HCT116 (cell line): ENCODE measurements at regions not wholly inside any gene's neighbourhood (a gene's known extent, or its start where the extent isn't known, plus 50 kb on each side); places are given as distances from the start of the nearest gene placed in this dataset.

Source experiments
- ATAC-seq: fragments of 200-7000 bp; cut with Tn5 transposase; 2 replicates; pipeline ENCODE4 v1.9.1; 2020; ENCODE audit warnings: mild to moderate bottlenecking, moderate library complexity
- BruUV-seq: library from RNA; stranded (reverse); fragments of 400-500 nt; replicated peaks from 2 replicates; lab custom pipeline; 2021; lab: Mats Ljungman, UMichigan
- CTCF ChIA-PET: fragments of 300-600 bp; sonication (Branson Sonifier 250); formaldehyde crosslinking; loops from one replicate; lab custom pipeline; 2021; ENCODE audit warnings: antibody characterized with exemption; lab: Charles Lee
- POLR2A ChIA-PET: fragments of 300-600, 350-600 bp; sonication (Branson Sonifier 250); formaldehyde crosslinking; loops from one replicate; lab custom pipeline; 2021; ENCODE audit warnings: antibody characterized with exemption; lab: Charles Lee
- RAD21 ChIA-PET, 2 experiments: fragments of 300-600 bp; sonication (Branson Sonifier 250); formaldehyde crosslinking; loops; one replicate each; lab custom pipeline; 2023; ENCODE audit warnings: low total read pairs in 2 of 2; ENCODE audit not compliant: uncharacterized antibody in 2 of 2, unreplicated experiment in 2 of 2, low non-redundant PET in 1 of 2; lab: Charles Lee
- DNase-seq: peaks from one replicate; pipeline ENCODE4 v3.0.0-alpha.2; 2010; ENCODE audit warnings: low read depth, low spot score
- H2AFZ ChIP-seq: fragments of 200-600 bp; shearing (Covaris generic), sonication (generic); 2 replicates; pipeline ENCODE4 v1.6.1; 2017; ENCODE audit warnings: low read depth, mixed run types, mixed read lengths, antibody characterized with exemption, low read length; ENCODE audit not compliant: poor library complexity, severe bottlenecking
- H3K27ac ChIP-seq: 2 replicates; pipeline ENCODE4 v1.5.1; 2012; ENCODE audit warnings: low read depth, low read length
- H3K27me3 ChIP-seq: fragments of 200-600 bp; sonication (generic); 2 replicates; pipeline ENCODE4 v1.6.1; 2016; ENCODE audit warnings: mixed run types, low read length, mixed read lengths; ENCODE audit not compliant: insufficient read depth
- H3K36me3 ChIP-seq, 2 experiments: fragments of 200-500 bp in 1 of 2; fragments of 200-600 bp in 1 of 2; sonication (Bioruptor generic) in 1 of 2; sonication (generic) in 1 of 2; 2 replicates each; pipeline versions ENCODE4 v1.5.1 to v1.6.1; 2014 to 2016; ENCODE audit warnings: low read length in 2 of 2, inconsistent platforms in 1 of 2, mixed read lengths in 1 of 2, mixed run types in 1 of 2; ENCODE audit not compliant: insufficient read depth in 2 of 2, control insufficient read depth in 1 of 2
- H3K4me1 ChIP-seq, 2 experiments: fragments of 200-600 bp in 1 of 2; sonication (generic) in 1 of 2; 2 replicates each; pipeline versions ENCODE4 v1.5.1 to v1.6.1; 2012 to 2017; ENCODE audit warnings: low read length in 2 of 2, inconsistent platforms in 1 of 2, mild to moderate bottlenecking in 1 of 2, mixed read lengths in 1 of 2, mixed run types in 1 of 2, moderate library complexity in 1 of 2; ENCODE audit not compliant: insufficient read depth in 2 of 2, control insufficient read depth in 1 of 2
- H3K4me2 ChIP-seq: fragments of 200-600 bp; sonication (generic); 2 replicates; pipeline ENCODE4 v1.6.1; 2017; ENCODE audit warnings: mixed run types, low read length, mixed read lengths
- H3K4me3 ChIP-seq, 2 experiments: fragments of 200-600 bp in 1 of 2; sonication (generic) in 1 of 2; replicated peaks in 1 of 2; 2 replicates each; pipeline ENCODE4 v1.5.1; 2011 to 2016; ENCODE audit warnings: low read length in 2 of 2, control low read depth in 1 of 2, low read depth in 1 of 2, mild to moderate bottlenecking in 1 of 2, mixed read lengths in 1 of 2, mixed run types in 1 of 2
- H3K79me2 ChIP-seq: fragments of 200-600 bp; sonication (generic); 2 replicates; pipeline ENCODE4 v1.6.1; 2017; ENCODE audit warnings: mild to moderate bottlenecking, mixed run types, low read length, moderate library complexity, mixed read lengths; ENCODE audit not compliant: insufficient read depth
- H3K9ac ChIP-seq: fragments of 200-600 bp; sonication (generic); 2 replicates; pipeline ENCODE4 v1.6.1; 2016; ENCODE audit warnings: low read length, mixed read lengths
- H3K9me2 ChIP-seq: fragments of 200-600 bp; sonication (generic), shearing (Covaris generic); 2 replicates; pipeline ENCODE4 v1.6.1; 2017; ENCODE audit warnings: mixed run types, mild to moderate bottlenecking, moderate library complexity; ENCODE audit not compliant: insufficient read depth
- H3K9me3 ChIP-seq, 2 experiments: fragments of 200-500 bp in 1 of 2; fragments of 200-600 bp in 1 of 2; sonication (Bioruptor generic) in 1 of 2; sonication (generic) in 1 of 2; 2 replicates each; pipeline ENCODE4 v1.6.1; 2014 to 2017; ENCODE audit warnings: low read length in 2 of 2, mixed read lengths in 2 of 2, inconsistent platforms in 1 of 2, low read depth in 1 of 2, mild to moderate bottlenecking in 1 of 2, mixed run types in 1 of 2, moderate library complexity in 1 of 2; ENCODE audit not compliant: control insufficient read depth in 1 of 2, insufficient read depth in 1 of 2
- H4K20me1 ChIP-seq: fragments of 200-600 bp; sonication (generic), shearing (Covaris generic); 2 replicates; pipeline ENCODE4 v1.6.1; 2017; ENCODE audit warnings: mixed run types, mild to moderate bottlenecking, moderate library complexity; ENCODE audit not compliant: insufficient read depth
- ELF1 ChIP-seq: IDR thresholded peaks from 2 replicates; pipeline ENCODE4 v1.6.1; 2012; ENCODE audit warnings: low read depth, borderline replicate concordance
- EZH2 ChIP-seq: fragments of 200-600 bp; sonication (generic); IDR thresholded peaks from 2 replicates; pipeline ENCODE4 v1.6.1; 2017; ENCODE audit warnings: antibody characterized with exemption, mixed run types
- EZH2phosphoT487 ChIP-seq: fragments of 200-600 bp; IDR thresholded peaks from 2 replicates; pipeline ENCODE4 v1.6.1; 2018; ENCODE audit warnings: antibody characterized with exemption, borderline replicate concordance
- FOSL1 ChIP-seq: IDR thresholded peaks from 2 replicates; pipeline ENCODE4 v1.6.1; 2012; ENCODE audit warnings: low read depth
- POLR2A ChIP-seq: IDR thresholded peaks from 2 replicates; pipeline ENCODE4 v1.7.0; 2011; ENCODE audit warnings: borderline replicate concordance; ENCODE audit not compliant: insufficient read depth, insufficient read length; ENCODE audit errors: extremely low read depth
- POLR2AphosphoS5 ChIP-seq: IDR thresholded peaks from 2 replicates; pipeline ENCODE4 v1.6.1; 2011; ENCODE audit warnings: mild to moderate bottlenecking, low read depth, low read length, moderate library complexity
- RAD21 ChIP-seq: IDR thresholded peaks from 2 replicates; pipeline ENCODE4 v1.6.1; 2012; ENCODE audit warnings: low read depth, mild to moderate bottlenecking
- SIN3A ChIP-seq: IDR thresholded peaks from 2 replicates; pipeline ENCODE4 v1.6.1; 2012; ENCODE audit warnings: low read depth
- SP1 ChIP-seq: IDR thresholded peaks from 2 replicates; pipeline ENCODE4 v1.6.1; 2012; ENCODE audit warnings: low read depth
- SRF ChIP-seq: IDR thresholded peaks from 2 replicates; pipeline ENCODE4 v1.6.1; 2012; ENCODE audit warnings: low read depth
- YY1 ChIP-seq: IDR thresholded peaks from 2 replicates; pipeline ENCODE4 v1.6.1; 2011; ENCODE audit warnings: low read length, low read depth, moderate library complexity, mild to moderate bottlenecking; ENCODE audit not compliant: insufficient replicate concordance; ENCODE audit errors: extremely low read depth
- intact Hi-C: fragments of 100-400 bp; cut with micrococcal nuclease; formaldehyde crosslinking; loops from 2 replicates; pipeline ENCODE4 v1.10.0; 2022
- TF ChIP-seq, protein P1 (sequence below): IDR thresholded peaks from 2 replicates; pipeline ENCODE4 v1.6.1; 2012; ENCODE audit warnings: low read depth
- TF ChIP-seq, protein P2 (sequence below): IDR thresholded peaks from 2 replicates; pipeline ENCODE4 v1.6.1; 2011; ENCODE audit warnings: mild to moderate bottlenecking, low read length, moderate library complexity; ENCODE audit not compliant: insufficient replicate concordance; ENCODE audit errors: extremely low read depth

DNA sequence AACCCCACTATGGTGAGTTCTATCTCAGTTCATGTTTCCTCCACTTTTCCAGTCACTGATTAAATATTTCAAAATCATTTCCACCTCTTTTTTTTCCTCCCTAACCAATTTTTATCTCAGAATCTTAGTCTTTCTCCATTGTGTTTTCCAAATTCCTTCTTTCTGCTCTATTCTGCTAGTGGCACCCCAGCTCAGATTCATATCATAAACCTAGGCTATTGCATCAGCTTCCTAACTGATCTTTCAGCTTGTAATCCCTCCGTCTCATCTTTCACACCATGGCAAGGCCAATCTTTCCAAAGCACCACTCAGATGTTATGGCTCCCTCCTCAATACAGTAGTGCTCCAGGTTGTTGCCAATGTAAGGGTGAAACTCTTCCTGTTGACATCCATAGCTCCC lies 631.9 kb downstream of the PLPP3 start:
- ATAC-seq: no peak
- H2AFZ ChIP-seq: no peak overlapping the region

GRCh38 chr1:55943721-55944435 lies 635.5 kb downstream of the PLPP3 start:
- ChIA-PET POLR2A (no interaction called here), CTCF (no interaction called here), RAD21 (no interaction called here)
- Histone ChIP-seq H2AFZ (no peak overlapping the region), H3K4me3 (no peak overlapping the region), H4K20me1 (no peaks in the 10 kb centered on the region), H3K27ac (no peak overlapping the region), H3K9me2 (no peaks in the 10 kb centered on the region), H3K9ac (no peak overlapping the region), H3K79me2 (no peaks in the 10 kb centered on the region), H3K27me3 (no peaks in the 10 kb centered on the region), H3K4me2 (no peak overlapping the region), H3K36me3 (no peaks in the 10 kb centered on the region), H3K9me3 (no peaks in the 10 kb centered on the region), H3K4me1 (no peaks in the 10 kb centered on the region)
- TF ChIP-seq SP1 (no peak), FOSL1 (no peak), POLR2AphosphoS5 (no peak), EZH2phosphoT487 (no peak), EZH2 (no peak), RAD21 (no peak), ELF1 (no peak), SRF (no peak)
- TF ChIP-seq, protein P1, sequence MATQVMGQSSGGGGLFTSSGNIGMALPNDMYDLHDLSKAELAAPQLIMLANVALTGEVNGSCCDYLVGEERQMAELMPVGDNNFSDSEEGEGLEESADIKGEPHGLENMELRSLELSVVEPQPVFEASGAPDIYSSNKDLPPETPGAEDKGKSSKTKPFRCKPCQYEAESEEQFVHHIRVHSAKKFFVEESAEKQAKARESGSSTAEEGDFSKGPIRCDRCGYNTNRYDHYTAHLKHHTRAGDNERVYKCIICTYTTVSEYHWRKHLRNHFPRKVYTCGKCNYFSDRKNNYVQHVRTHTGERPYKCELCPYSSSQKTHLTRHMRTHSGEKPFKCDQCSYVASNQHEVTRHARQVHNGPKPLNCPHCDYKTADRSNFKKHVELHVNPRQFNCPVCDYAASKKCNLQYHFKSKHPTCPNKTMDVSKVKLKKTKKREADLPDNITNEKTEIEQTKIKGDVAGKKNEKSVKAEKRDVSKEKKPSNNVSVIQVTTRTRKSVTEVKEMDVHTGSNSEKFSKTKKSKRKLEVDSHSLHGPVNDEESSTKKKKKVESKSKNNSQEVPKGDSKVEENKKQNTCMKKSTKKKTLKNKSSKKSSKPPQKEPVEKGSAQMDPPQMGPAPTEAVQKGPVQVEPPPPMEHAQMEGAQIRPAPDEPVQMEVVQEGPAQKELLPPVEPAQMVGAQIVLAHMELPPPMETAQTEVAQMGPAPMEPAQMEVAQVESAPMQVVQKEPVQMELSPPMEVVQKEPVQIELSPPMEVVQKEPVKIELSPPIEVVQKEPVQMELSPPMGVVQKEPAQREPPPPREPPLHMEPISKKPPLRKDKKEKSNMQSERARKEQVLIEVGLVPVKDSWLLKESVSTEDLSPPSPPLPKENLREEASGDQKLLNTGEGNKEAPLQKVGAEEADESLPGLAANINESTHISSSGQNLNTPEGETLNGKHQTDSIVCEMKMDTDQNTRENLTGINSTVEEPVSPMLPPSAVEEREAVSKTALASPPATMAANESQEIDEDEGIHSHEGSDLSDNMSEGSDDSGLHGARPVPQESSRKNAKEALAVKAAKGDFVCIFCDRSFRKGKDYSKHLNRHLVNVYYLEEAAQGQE: no peak
- intact Hi-C loops: no loop called here
- DNase-seq (no peak), ATAC-seq (no peak)
- BruUV-seq: no TSS peak

More for the DNA sequence above, 631.9 kb downstream of the PLPP3 start:
- ChIA-PET RAD21 (no interaction called here), CTCF (no interaction called here)
- Histone ChIP-seq H3K79me2 (no peaks in the 10 kb centered on the region), H3K4me3 (no peak overlapping the region)
- no peak for DNase-seq
- TF ChIP-seq YY1 (no peak), SP1 (no peak), EZH2phosphoT487 (no peak), POLR2A (no peak), SIN3A (no peak)
- TF ChIP-seq, protein P2, sequence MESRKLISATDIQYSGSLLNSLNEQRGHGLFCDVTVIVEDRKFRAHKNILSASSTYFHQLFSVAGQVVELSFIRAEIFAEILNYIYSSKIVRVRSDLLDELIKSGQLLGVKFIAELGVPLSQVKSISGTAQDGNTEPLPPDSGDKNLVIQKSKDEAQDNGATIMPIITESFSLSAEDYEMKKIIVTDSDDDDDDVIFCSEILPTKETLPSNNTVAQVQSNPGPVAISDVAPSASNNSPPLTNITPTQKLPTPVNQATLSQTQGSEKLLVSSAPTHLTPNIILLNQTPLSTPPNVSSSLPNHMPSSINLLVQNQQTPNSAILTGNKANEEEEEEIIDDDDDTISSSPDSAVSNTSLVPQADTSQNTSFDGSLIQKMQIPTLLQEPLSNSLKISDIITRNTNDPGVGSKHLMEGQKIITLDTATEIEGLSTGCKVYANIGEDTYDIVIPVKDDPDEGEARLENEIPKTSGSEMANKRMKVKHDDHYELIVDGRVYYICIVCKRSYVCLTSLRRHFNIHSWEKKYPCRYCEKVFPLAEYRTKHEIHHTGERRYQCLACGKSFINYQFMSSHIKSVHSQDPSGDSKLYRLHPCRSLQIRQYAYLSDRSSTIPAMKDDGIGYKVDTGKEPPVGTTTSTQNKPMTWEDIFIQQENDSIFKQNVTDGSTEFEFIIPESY: no peak
- TF ChIP-seq, all 23 proteins: peak for 0
- H3K27ac ChIP-seq: no peak overlapping the region
- no TSS peak for BruUV-seq
- no peak overlapping the region for H3K4me2 ChIP-seq
- intact Hi-C loops: no loop called here
- no peaks in the 10 kb centered on the region for H3K27me3 ChIP-seq
- POLR2A ChIA-PET: no interaction called here
- H3K9me2 ChIP-seq: no peaks in the 10 kb centered on the region
- H3K9me3 ChIP-seq: no peaks in the 10 kb centered on the region
- H3K9ac ChIP-seq: no peak overlapping the region
- H3K36me3 ChIP-seq: no peaks in the 10 kb centered on the region
- no peaks in the 10 kb centered on the region for H4K20me1 ChIP-seq
- no peaks in the 10 kb centered on the region for H3K4me1 ChIP-seq
